HUES6 (cell line): ENCODE measurements at regions not wholly inside any gene's neighbourhood (a gene's known extent, or its start where the extent isn't known, plus 50 kb on each side); places are given as distances from the start of the nearest gene placed in this dataset.

Experiments used
- H3K27ac ChIP-seq: 2 replicates; pipeline ENCODE4 v1.7.0; 2013; ENCODE audit warnings: low read depth, mild to moderate bottlenecking, low read length, inconsistent platforms
- H3K27me3 ChIP-seq: 2 replicates; pipeline ENCODE4 v1.6.1; 2013; ENCODE audit warnings: low read length; ENCODE audit not compliant: control insufficient read depth, insufficient read depth
- H3K36me3 ChIP-seq: 2 replicates; pipeline ENCODE4 v1.6.1; 2013; ENCODE audit warnings: low read length; ENCODE audit not compliant: control insufficient read depth, insufficient read depth
- H3K4me1 ChIP-seq: 2 replicates; pipeline ENCODE4 v1.6.1; 2013; ENCODE audit warnings: low read length; ENCODE audit not compliant: control insufficient read depth, insufficient read depth
- H3K4me3 ChIP-seq: 2 replicates; pipeline ENCODE4 v1.5.1; 2013; ENCODE audit warnings: low read depth, low read length
- H3K9ac ChIP-seq: one replicate; pipeline ENCODE4 v1.6.1; 2013; ENCODE audit warnings: mild to moderate bottlenecking, low read length
- H3K9me3 ChIP-seq: 2 replicates; pipeline ENCODE4 v1.6.1; 2013; ENCODE audit warnings: low read depth, low read length; ENCODE audit not compliant: control insufficient read depth, insufficient read depth

- Histone ChIP-seq H3K4me3 (no peak overlapping the region), H3K27ac (no peak overlapping the region), H3K9ac (no peak overlapping the region), H3K9me3 (peaks cover 5% of the 10 kb centered on the region), H3K4me1 (no peaks in the 10 kb centered on the region), H3K36me3 (no peaks in the 10 kb centered on the region), H3K27me3 (no peaks in the 10 kb centered on the region)
Measured at GRCh38 chr21:27143476-27143875, 176.6 kb upstream of the ADAMTS5 start.

- H3K4me1 ChIP-seq, result no peaks in the 10 kb centered on the region
- H3K27ac ChIP-seq, result no peak overlapping the region
- no peaks in the 10 kb centered on the region for H3K9me3 ChIP-seq
- H3K27me3 ChIP-seq, result no peaks in the 10 kb centered on the region
- H3K4me3 ChIP-seq, result no peak overlapping the region
- H3K36me3 ChIP-seq, result no peaks in the 10 kb centered on the region
- H3K9ac ChIP-seq, result no peak overlapping the region
Measured at GRCh38 chr21:27139526-27139925, 172.6 kb upstream of the ADAMTS5 start.

GRCh38 chr21:27134516-27134915 lies 167.6 kb upstream of the ADAMTS5 start:
- Histone ChIP-seq H3K4me1 (no peaks in the 10 kb centered on the region), H3K9me3 (no peaks in the 10 kb centered on the region)

GRCh38 chr21:27132266-27132665 lies 165.4 kb upstream of the ADAMTS5 start:
- no peaks in the 10 kb centered on the region for H3K4me1 ChIP-seq
- no peak overlapping the region for H3K27ac ChIP-seq
- H3K4me3 ChIP-seq, result no peak overlapping the region
- H3K27me3 ChIP-seq, result no peaks in the 10 kb centered on the region
- H3K9ac ChIP-seq, result no peak overlapping the region
- no peaks in the 10 kb centered on the region for H3K36me3 ChIP-seq
- H3K9me3 ChIP-seq, result no peaks in the 10 kb centered on the region

More at GRCh38 chr21:27134516-27134915, 167.6 kb upstream of the ADAMTS5 start:
- Histone ChIP-seq H3K4me3 (no peak overlapping the region), H3K27ac (no peak overlapping the region), H3K27me3 (no peaks in the 10 kb centered on the region), H3K36me3 (no peaks in the 10 kb centered on the region), H3K9ac (no peak overlapping the region)

GRCh38 chr21:27130154-27130553 lies 163.3 kb upstream of the ADAMTS5 start:
- H3K4me1 ChIP-seq, result no peaks in the 10 kb centered on the region
- no peaks in the 10 kb centered on the region for H3K36me3 ChIP-seq
- H3K4me3 ChIP-seq, result no peak overlapping the region
- no peak overlapping the region for H3K27ac ChIP-seq
- H3K27me3 ChIP-seq, result no peaks in the 10 kb centered on the region
- no peak overlapping the region for H3K9ac ChIP-seq
- no peaks in the 10 kb centered on the region for H3K9me3 ChIP-seq

- no peak overlapping the region for H3K27ac ChIP-seq
- H3K36me3 ChIP-seq, result no peaks in the 10 kb centered on the region
- H3K9ac ChIP-seq, result no peak overlapping the region
- H3K4me3 ChIP-seq, result no peak overlapping the region
- no peaks in the 10 kb centered on the region for H3K27me3 ChIP-seq
- H3K9me3 ChIP-seq, result no peaks in the 10 kb centered on the region
- H3K4me1 ChIP-seq, result no peaks in the 10 kb centered on the region
Measured at GRCh38 chr21:27129694-27130093, 162.8 kb upstream of the ADAMTS5 start.

GRCh38 chr21:27129215-27129614 lies 162.3 kb upstream of the ADAMTS5 start:
- Histone ChIP-seq H3K4me1 (no peaks in the 10 kb centered on the region), H3K27ac (no peak overlapping the region), H3K4me3 (no peak overlapping the region), H3K9ac (no peak overlapping the region), H3K36me3 (no peaks in the 10 kb centered on the region), H3K27me3 (no peaks in the 10 kb centered on the region), H3K9me3 (no peaks in the 10 kb centered on the region)

- no peaks in the 10 kb centered on the region for H3K27me3 ChIP-seq
- H3K4me3 ChIP-seq, result no peak overlapping the region
- H3K36me3 ChIP-seq, result no peaks in the 10 kb centered on the region
- H3K9ac ChIP-seq, result no peak overlapping the region
- no peak overlapping the region for H3K27ac ChIP-seq
- H3K9me3 ChIP-seq, result no peaks in the 10 kb centered on the region
- H3K4me1 ChIP-seq, result no peaks in the 10 kb centered on the region
Measured at GRCh38 chr21:27126140-27126539, 159.3 kb upstream of the ADAMTS5 start.

GRCh38 chr21:27122686-27123085 lies 155.8 kb upstream of the ADAMTS5 start:
- Histone ChIP-seq H3K9me3 (no peaks in the 10 kb centered on the region), H3K27me3 (no peaks in the 10 kb centered on the region), H3K36me3 (no peaks in the 10 kb centered on the region), H3K4me1 (no peaks in the 10 kb centered on the region), H3K9ac (no peak overlapping the region), H3K4me3 (no peak overlapping the region), H3K27ac (no peak overlapping the region)

- Histone ChIP-seq H3K27ac (no peak overlapping the region), H3K4me1 (peaks cover 10% of the 10 kb centered on the region; the same call in 1 of the 2 replicates)
Measured at GRCh38 chr21:27114111-27114510, 147.2 kb upstream of the ADAMTS5 start.

GRCh38 chr21:27112186-27112585 lies 145.3 kb upstream of the ADAMTS5 start:
- Histone ChIP-seq H3K27ac (no peak overlapping the region), H3K36me3 (no peaks in the 10 kb centered on the region), H3K27me3 (no peaks in the 10 kb centered on the region), H3K9ac (no peak overlapping the region), H3K4me1 (peaks cover 10% of the 10 kb centered on the region; the same call in 1 of the 2 replicates), H3K9me3 (no peaks in the 10 kb centered on the region), H3K4me3 (no peak overlapping the region)

More at GRCh38 chr21:27114111-27114510, 147.2 kb upstream of the ADAMTS5 start:
- no peak overlapping the region for H3K4me3 ChIP-seq
- no peaks in the 10 kb centered on the region for H3K27me3 ChIP-seq
- H3K9ac ChIP-seq, result no peak overlapping the region
- H3K9me3 ChIP-seq, result no peaks in the 10 kb centered on the region
- H3K36me3 ChIP-seq, result no peaks in the 10 kb centered on the region

GRCh38 chr21:27110956-27111355 lies 144.1 kb upstream of the ADAMTS5 start:
- no peaks in the 10 kb centered on the region for H3K27me3 ChIP-seq
- H3K9me3 ChIP-seq, result no peaks in the 10 kb centered on the region
- no peak overlapping the region for H3K9ac ChIP-seq
- H3K36me3 ChIP-seq, result no peaks in the 10 kb centered on the region
- peaks cover 10% of the 10 kb centered on the region; the same call in 1 of the 2 replicates for H3K4me1 ChIP-seq
- H3K4me3 ChIP-seq, result no peak overlapping the region
- no peak overlapping the region for H3K27ac ChIP-seq
